Activated CD4-positive, alpha-beta T cell treated with anti-CD3 and anti-CD28 coated beads, Interleukin-2, amount 10 ng/mL, durations not matched to agents 24 days and 14 days (primary cell): ENCODE measurements at regions not wholly inside any gene's neighbourhood (a gene's known extent, or its start where the extent isn't known, plus 50 kb on each side); places are given as distances from the start of the nearest gene placed in this dataset.

Source experiments
- DNase-seq: peaks from one replicate; pipeline ENCODE4 v3.0.0; 2022
- H3K27ac Mint-ChIP-seq: one replicate; pipeline ENCODE4 v1.8.0; 2022; ENCODE audit warnings: mild to moderate bottlenecking, mixed read lengths
- H3K27me3 Mint-ChIP-seq: one replicate; pipeline ENCODE4 v1.8.0; 2022; ENCODE audit warnings: mixed read lengths
- H3K36me3 Mint-ChIP-seq: one replicate; pipeline ENCODE4 v1.8.0; 2022; ENCODE audit warnings: low read depth, mild to moderate bottlenecking, mixed read lengths
- H3K4me1 Mint-ChIP-seq: one replicate; pipeline ENCODE4 v1.8.0; 2021; ENCODE audit warnings: mixed read lengths
- H3K4me3 Mint-ChIP-seq: one replicate; pipeline ENCODE4 v1.8.0; 2022; ENCODE audit warnings: mild to moderate bottlenecking, moderate library complexity, mixed read lengths
- H3K9me3 Mint-ChIP-seq: one replicate; pipeline ENCODE4 v1.8.0; 2021; ENCODE audit warnings: mixed read lengths
- intact Hi-C: fragments of 100-400 bp; cut with micrococcal nuclease; formaldehyde crosslinking; loops from one replicate; pipeline ENCODE4 v1.15.1; 2023

DNA sequence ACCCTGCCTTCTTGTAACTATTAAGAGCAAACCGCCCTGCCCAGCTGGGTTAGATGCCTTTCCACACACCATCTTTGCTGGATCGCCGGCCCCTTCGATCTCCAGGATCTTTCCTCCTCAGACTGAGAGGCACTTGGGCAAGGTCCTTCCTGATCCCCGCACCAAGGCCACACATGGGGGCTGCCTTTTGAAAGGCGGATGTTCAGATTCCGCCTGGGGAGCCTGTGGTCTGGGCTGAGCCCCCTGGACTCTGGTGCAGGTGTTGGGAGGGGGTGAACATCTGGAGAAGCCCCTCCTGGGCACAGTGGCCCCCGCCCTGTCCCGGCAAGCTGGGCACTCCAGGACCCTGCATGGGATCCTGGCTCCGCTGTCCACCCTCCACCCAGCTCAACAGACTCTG, 135.4 kb upstream of the HDAC4 start:
- Mint-ChIP-seq H3K27ac (no peak overlapping the region), H3K9me3 (no peaks in the 10 kb centered on the region), H3K27me3 (peaks cover 9% of the 10 kb centered on the region), H3K36me3 (no peaks in the 10 kb centered on the region), H3K4me3 (no peak overlapping the region), H3K4me1 (no peaks in the 10 kb centered on the region)
- DNase-seq = no peak
- intact Hi-C loops = no loop called here

DNA sequence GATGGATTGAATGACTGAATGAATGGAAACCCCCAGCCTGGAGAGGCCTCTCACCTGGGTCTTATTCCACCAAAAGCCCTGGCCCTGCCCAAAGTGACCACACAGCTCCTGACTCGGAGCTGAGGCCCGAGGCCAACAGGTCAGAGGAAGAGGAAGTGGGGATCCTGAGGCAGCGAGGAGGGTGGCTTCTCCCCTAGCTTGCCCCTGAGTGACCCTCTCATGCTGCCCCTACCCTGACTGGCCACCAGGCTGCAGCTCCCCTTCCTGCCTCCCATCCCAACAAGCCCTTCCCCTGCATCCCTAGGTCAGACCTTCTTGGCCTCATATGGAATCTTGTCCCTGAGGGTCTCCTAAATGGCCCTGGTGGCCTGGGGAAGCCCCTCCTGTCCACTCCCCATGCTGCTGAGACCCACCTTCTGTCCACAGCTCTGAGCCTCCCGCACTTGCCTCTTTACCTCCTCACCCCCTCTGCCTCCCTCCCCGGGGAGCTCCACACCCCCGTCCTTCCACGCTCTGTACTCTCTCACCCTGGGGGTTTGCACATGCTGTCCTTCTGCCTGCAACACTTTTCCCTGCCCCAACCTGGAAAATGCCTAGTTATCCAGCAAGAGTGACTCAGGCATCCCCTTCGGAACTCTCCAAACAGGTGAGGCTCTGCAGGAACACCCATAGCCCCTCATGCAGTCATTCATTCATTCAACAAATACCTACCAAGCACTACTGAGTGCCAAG, 134.8 kb upstream of the HDAC4 start:
- intact Hi-C loops = no loop called here
- peaks cover 6% of the 10 kb centered on the region for H3K27me3 Mint-ChIP-seq
- no peak overlapping the region for H3K27ac Mint-ChIP-seq
- no peaks in the 10 kb centered on the region for H3K36me3 Mint-ChIP-seq
- DNase-seq = no peak
- no peak overlapping the region for H3K4me3 Mint-ChIP-seq
- H3K9me3 Mint-ChIP-seq = no peaks in the 10 kb centered on the region
- H3K4me1 Mint-ChIP-seq = no peaks in the 10 kb centered on the region

DNA sequence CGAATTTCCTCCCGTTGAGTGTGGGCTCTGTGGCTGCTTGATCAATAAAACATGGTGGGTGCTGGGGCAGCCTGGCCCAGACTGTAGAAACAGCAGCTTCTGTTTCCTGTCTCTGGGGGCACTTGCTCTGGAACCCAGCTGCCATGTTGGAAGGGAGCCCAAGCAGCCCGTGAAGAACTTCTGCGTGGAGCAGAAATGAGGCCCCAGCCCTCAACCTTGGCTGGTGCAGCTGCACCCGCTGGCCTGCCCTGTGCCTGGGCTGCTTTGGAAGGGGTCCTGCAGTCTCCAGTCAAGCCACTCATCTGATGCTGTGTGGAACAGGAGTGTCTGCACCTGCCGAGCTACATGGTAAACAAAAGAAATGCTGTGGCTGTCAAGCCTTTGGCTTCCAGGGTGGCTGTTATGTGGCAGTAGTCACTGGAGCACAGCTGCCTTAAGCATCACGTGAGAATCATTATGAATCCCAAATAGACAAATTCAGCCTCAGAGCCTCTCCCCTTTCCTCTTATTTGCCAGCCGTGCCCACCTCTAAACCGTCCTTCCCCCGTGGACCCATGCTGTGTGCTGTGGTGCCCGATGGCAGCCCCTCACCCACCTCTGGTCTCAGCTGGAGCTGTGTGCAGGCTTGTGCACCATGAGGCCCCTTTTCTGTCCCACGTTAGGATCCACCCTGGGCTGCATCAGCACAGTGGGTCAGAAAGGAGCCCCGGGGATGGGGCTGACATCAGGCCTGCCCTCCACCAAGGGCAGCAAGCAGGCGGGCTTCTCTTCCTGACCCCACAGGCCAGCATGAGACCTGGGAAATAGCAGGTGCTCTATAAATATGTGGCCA, 134.0 kb upstream of the HDAC4 start:
- intact Hi-C loops = no loop called here
- Mint-ChIP-seq H3K9me3 (no peaks in the 10 kb centered on the region), H3K27ac (no peak overlapping the region), H3K27me3 (peaks cover 3% of the 10 kb centered on the region), H3K36me3 (no peaks in the 10 kb centered on the region), H3K4me1 (no peaks in the 10 kb centered on the region), H3K4me3 (no peak overlapping the region)
- no peak for DNase-seq

GRCh38 chr2:239533569-239534316, 132.9 kb upstream of the HDAC4 start:
- intact Hi-C loops = no loop called here
- H3K36me3 Mint-ChIP-seq = no peaks in the 10 kb centered on the region
- H3K9me3 Mint-ChIP-seq = no peaks in the 10 kb centered on the region
- H3K4me1 Mint-ChIP-seq = no peaks in the 10 kb centered on the region
- peaks cover 3% of the 10 kb centered on the region for H3K27me3 Mint-ChIP-seq
- H3K27ac Mint-ChIP-seq = no peak overlapping the region
- H3K4me3 Mint-ChIP-seq = no peak overlapping the region
- no peak for DNase-seq

GRCh38 chr2:239532859-239533258, 132.0 kb upstream of the HDAC4 start:
- H3K36me3 Mint-ChIP-seq = no peaks in the 10 kb centered on the region
- no peak overlapping the region for H3K4me3 Mint-ChIP-seq
- H3K9me3 Mint-ChIP-seq = no peaks in the 10 kb centered on the region
- intact Hi-C loops = no loop called here
- DNase-seq = no peak
- no peak overlapping the region for H3K27ac Mint-ChIP-seq
- peaks cover 1% of the 10 kb centered on the region for H3K27me3 Mint-ChIP-seq
- no peaks in the 10 kb centered on the region for H3K4me1 Mint-ChIP-seq

- H3K4me3 Mint-ChIP-seq = no peak overlapping the region
- intact Hi-C loops = no loop called here
- no peaks in the 10 kb centered on the region for H3K36me3 Mint-ChIP-seq
- H3K9me3 Mint-ChIP-seq = no peaks in the 10 kb centered on the region
- H3K4me1 Mint-ChIP-seq = no peaks in the 10 kb centered on the region
- H3K27ac Mint-ChIP-seq = no peak overlapping the region
- DNase-seq = no peak
- no peaks in the 10 kb centered on the region for H3K27me3 Mint-ChIP-seq
These were observed 131.4 kb upstream of the HDAC4 start for GRCh38 chr2:239532250-239532649.

DNA sequence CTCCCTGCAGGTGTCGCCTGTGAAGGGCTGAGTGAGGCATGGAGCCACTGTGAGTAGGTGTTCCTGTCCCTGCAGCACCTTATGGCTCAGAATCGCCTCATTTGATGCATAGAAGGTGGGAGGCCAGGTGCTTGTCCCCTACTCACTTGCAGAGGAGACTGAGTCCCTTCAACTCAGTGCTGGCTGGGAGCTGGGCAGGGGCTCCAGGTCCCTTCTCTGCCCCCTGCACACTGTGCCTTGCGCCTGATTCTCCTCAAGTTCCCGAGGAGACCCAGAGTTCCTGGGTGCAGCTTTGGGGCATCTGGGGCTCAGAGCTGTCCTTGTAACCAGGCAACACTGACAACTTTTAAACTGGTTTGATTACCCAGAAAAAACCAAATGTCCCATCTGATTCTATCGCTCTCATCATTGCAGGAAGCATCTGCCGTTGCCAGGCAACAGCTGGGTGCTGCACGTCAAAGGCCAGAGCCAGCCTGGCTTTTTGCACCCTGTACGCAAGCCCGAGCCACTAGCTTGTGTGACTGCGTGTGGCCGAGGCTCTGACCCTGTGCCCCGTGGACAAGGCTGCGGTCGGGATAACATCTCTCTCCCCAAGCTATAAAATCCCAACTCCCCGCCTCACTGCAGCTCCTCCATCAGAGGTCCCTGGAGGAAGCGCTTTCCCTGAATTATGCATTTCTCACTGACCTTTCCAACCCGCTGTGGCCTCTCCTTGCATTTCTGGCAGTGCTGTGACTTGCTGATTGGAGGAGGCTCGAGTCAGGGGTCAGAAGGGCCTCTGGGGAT, 130.8 kb upstream of the HDAC4 start:
- Mint-ChIP-seq H3K27me3 (no peaks in the 10 kb centered on the region), H3K36me3 (no peaks in the 10 kb centered on the region), H3K9me3 (no peaks in the 10 kb centered on the region), H3K4me3 (no peak overlapping the region), H3K4me1 (no peaks in the 10 kb centered on the region), H3K27ac (no peak overlapping the region)
- no peak for DNase-seq
- intact Hi-C loops = no loop called here

DNA sequence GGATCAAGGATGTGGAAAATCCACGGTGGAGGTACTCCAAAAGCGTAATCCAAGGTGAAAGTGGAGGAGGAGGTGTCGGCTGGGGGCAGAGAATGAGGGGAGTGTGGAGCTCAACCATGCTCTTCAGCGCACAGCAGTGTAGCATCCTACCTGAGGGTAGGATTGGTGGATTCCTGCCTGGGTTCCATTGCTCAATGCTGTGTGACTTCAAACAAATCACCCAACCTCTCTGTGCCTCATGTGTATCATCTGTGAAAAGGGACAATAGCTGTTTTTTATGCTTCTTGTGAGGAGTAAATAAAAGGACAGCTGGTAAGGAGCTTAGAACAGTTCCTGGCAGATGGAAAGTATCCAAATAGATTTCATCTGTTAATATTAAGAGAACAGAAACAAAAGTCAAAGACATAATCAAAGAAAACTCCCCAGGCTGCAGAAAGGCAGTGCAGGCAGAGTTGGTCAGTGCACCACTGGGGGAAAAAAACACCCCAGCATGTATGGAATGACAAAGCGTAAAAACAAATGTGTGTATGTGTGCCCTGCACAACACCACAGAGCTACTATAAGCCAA, 130.0 kb upstream of the HDAC4 start:
- Mint-ChIP-seq H3K4me3 (no peak overlapping the region), H3K9me3 (no peaks in the 10 kb centered on the region), H3K27me3 (no peaks in the 10 kb centered on the region), H3K27ac (no peak overlapping the region), H3K4me1 (no peaks in the 10 kb centered on the region), H3K36me3 (no peaks in the 10 kb centered on the region)
- no peak for DNase-seq
- intact Hi-C loops = no loop called here

DNA sequence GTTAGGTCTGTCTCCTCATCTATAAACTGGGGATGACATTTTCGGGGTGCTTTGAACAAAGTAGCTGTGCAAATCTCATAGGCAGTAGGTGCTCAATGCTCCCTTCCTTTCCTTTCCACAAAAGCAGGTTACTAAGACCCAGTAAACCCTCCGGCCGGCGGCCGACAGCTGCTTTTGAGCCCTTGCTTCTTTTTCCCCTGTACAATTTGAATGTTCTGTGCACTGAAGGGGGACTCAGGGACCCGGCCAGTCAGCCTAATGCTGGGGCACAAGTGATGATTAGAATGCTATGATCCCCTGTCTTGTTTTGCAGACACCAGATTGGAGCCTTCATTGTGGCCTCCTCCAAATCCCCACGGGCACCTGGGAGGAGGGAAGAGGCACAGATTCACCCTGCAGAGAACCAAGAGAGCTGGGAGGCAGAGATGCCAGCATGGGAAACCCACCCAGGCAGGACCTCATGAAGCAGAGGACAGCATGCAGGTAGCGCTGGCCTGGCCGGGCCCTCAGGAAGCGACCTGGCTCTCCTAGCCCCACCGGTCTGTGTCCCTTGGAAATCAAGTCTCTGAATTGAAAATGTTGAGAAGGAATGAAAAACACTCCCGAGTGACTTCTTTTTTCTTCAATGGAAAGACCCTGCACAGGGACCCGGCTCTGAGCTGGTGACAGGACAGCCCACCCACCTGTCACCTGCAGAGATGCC, 128.6 kb upstream of the HDAC4 start:
- Mint-ChIP-seq H3K9me3 (no peaks in the 10 kb centered on the region), H3K27ac (no peak overlapping the region), H3K36me3 (no peaks in the 10 kb centered on the region), H3K27me3 (no peaks in the 10 kb centered on the region), H3K4me1 (no peaks in the 10 kb centered on the region), H3K4me3 (no peak overlapping the region)
- DNase-seq = no peak
- intact Hi-C loops = no loop called here

- DNase-seq = no peak
These were observed 128.1 kb upstream of the HDAC4 start for GRCh38 chr2:239528883-239529282.

DNA sequence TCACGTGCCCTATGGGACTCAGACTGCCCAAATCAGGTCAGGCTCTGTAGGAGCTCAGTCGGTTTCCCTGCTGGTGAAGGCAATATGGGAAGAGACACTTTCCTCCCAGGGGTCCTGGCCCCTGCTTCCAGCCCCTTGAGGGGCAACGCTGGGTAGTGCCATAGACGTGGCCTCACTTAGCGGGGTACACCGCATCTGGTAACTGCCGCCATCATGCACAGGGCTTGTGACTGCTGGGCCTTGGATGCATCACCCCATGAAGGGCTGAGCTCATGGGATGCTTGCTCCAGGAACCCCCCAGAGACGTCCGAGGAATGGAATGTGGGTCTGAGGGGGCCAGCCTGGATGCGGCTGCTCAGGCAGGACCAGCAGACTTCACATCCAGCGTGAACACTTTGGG, 127.3 kb upstream of the HDAC4 start:
- Mint-ChIP-seq H3K9me3 (no peaks in the 10 kb centered on the region), H3K4me3 (no peak overlapping the region), H3K27me3 (no peaks in the 10 kb centered on the region), H3K27ac (no peak overlapping the region), H3K36me3 (no peaks in the 10 kb centered on the region), H3K4me1 (no peaks in the 10 kb centered on the region)
- DNase-seq = no peak
- intact Hi-C loops = no loop called here

More at GRCh38 chr2:239528883-239529282, 128.1 kb upstream of the HDAC4 start:
- H3K9me3 Mint-ChIP-seq = no peaks in the 10 kb centered on the region
- no peaks in the 10 kb centered on the region for H3K27me3 Mint-ChIP-seq
- no peaks in the 10 kb centered on the region for H3K36me3 Mint-ChIP-seq
- H3K27ac Mint-ChIP-seq = no peak overlapping the region
- intact Hi-C loops = no loop called here
- no peak overlapping the region for H3K4me3 Mint-ChIP-seq
- no peaks in the 10 kb centered on the region for H3K4me1 Mint-ChIP-seq

DNA sequence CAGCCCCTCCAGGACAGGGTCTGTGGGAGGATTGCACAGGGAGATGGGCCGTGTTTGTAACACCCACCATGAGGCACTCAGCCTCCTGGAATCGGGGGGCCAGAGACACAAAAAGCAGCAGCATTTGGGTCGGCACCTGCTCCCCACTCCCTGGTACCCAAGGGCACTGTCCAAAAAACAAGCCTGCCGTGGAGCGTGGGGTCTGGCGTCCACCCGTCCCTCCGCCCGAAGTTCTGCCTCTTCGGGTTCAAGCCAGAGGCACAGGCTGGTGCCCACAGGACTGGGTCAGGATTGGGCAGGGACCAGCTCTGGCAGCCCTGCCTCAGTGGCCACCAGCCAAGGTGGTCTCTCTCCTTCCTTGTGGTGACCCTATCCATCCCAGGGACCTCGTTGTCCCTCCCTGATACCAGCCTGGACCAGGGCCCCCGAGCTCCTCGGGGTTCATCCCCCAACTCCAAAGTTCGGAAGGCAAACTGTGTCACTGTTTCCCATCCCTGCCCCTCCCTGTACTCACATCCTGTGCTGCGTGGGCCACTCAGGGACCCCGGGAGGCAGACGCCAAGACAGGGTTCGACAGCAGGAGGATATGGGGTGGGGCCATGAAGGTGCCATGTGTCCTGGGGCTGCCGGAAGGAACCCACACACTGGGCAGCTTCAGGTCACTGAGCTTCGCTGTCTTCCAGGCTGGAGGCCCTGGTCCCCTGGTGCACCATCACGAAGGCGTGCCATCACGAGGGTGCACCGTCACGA, 126.0 kb upstream of the HDAC4 start:
- Mint-ChIP-seq H3K9me3 (no peaks in the 10 kb centered on the region), H3K27me3 (no peaks in the 10 kb centered on the region), H3K4me1 (no peaks in the 10 kb centered on the region), H3K36me3 (no peaks in the 10 kb centered on the region), H3K27ac (no peak overlapping the region), H3K4me3 (no peak overlapping the region)
- intact Hi-C loops = no loop called here
- no peak for DNase-seq
